ENCODE measurements at regions not wholly inside any gene's neighbourhood (a gene's known extent, or its start where the extent isn't known, plus 50 kb on each side); places are given as distances from the start of the nearest gene placed in this dataset.

- TF ChIP-seq, protein P1, sequence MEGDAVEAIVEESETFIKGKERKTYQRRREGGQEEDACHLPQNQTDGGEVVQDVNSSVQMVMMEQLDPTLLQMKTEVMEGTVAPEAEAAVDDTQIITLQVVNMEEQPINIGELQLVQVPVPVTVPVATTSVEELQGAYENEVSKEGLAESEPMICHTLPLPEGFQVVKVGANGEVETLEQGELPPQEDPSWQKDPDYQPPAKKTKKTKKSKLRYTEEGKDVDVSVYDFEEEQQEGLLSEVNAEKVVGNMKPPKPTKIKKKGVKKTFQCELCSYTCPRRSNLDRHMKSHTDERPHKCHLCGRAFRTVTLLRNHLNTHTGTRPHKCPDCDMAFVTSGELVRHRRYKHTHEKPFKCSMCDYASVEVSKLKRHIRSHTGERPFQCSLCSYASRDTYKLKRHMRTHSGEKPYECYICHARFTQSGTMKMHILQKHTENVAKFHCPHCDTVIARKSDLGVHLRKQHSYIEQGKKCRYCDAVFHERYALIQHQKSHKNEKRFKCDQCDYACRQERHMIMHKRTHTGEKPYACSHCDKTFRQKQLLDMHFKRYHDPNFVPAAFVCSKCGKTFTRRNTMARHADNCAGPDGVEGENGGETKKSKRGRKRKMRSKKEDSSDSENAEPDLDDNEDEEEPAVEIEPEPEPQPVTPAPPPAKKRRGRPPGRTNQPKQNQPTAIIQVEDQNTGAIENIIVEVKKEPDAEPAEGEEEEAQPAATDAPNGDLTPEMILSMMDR (conservative IDR thresholded peaks at IDR 0.05; ENCODE audit: low read length), result no peak
- TF ChIP-seq EZH2phosphoT487 (IDR thresholded peaks at IDR 0.05; ENCODE audit: borderline replicate concordance, low read depth, low read length), result no peak
Measured at GRCh38 chr20:52817981-52818380, 154.2 kb upstream of the TSHZ2 start.
